DLD1 (cell line): ENCODE measurements at regions not wholly inside any gene's neighbourhood (a gene's known extent, or its start where the extent isn't known, plus 50 kb on each side); places are given as distances from the start of the nearest gene placed in this dataset.

Experiments
- in situ Hi-C: cut with HindIII; loops from 2 replicates; pipeline ENCODE4 v1.10.0; 2017; ENCODE audit warnings: low sequenced_read_pairs

- in situ Hi-C loops = no loop called here
These were observed 233.5 kb upstream of the DCBLD2 start for GRCh38 chr3:99134986-99135385.

GRCh38 chr3:99131876-99132275 lies 230.4 kb upstream of the DCBLD2 start:
- in situ Hi-C loops = no loop called here

- in situ Hi-C loops = no loop called here
These were observed 227.4 kb upstream of the DCBLD2 start for GRCh38 chr3:99128725-99129505.

GRCh38 chr3:99128235-99128634 lies 226.7 kb upstream of the DCBLD2 start:
- in situ Hi-C loops = no loop called here

- in situ Hi-C loops = no loop called here
These were observed 224.8 kb upstream of the DCBLD2 start for GRCh38 chr3:99126316-99126715.

- in situ Hi-C loops = no loop called here
These were observed 217.9 kb upstream of the DCBLD2 start for GRCh38 chr3:99119385-99119784.

GRCh38 chr3:99118381-99118780 lies 216.9 kb upstream of the DCBLD2 start:
- in situ Hi-C loops = no loop called here

GRCh38 chr3:99114565-99115291 lies 213.2 kb upstream of the DCBLD2 start:
- in situ Hi-C loops = no loop called here

- in situ Hi-C loops = no loop called here
These were observed 209.7 kb upstream of the DCBLD2 start for GRCh38 chr3:99111235-99111634.

GRCh38 chr3:99110401-99110800 lies 208.9 kb upstream of the DCBLD2 start:
- in situ Hi-C loops = no loop called here

- in situ Hi-C loops = no loop called here
These were observed 207.0 kb upstream of the DCBLD2 start for GRCh38 chr3:99108508-99108907.

GRCh38 chr3:99094606-99095005 lies 193.1 kb upstream of the DCBLD2 start:
- in situ Hi-C loops = no loop called here

- in situ Hi-C loops = no loop called here
These were observed 185.8 kb upstream of the DCBLD2 start for GRCh38 chr3:99087277-99087676.

GRCh38 chr3:99084826-99085225 lies 183.3 kb upstream of the DCBLD2 start:
- in situ Hi-C loops = no loop called here

GRCh38 chr3:99084156-99084555 lies 182.7 kb upstream of the DCBLD2 start:
- in situ Hi-C loops = no loop called here

GRCh38 chr3:99071096-99071495 lies 169.6 kb upstream of the DCBLD2 start:
- in situ Hi-C loops = no loop called here

GRCh38 chr3:99069973-99070372 lies 168.5 kb upstream of the DCBLD2 start:
- in situ Hi-C loops = no loop called here

GRCh38 chr3:99066863-99067262 lies 165.4 kb upstream of the DCBLD2 start:
- in situ Hi-C loops = no loop called here

- in situ Hi-C loops = no loop called here
These were observed 147.7 kb upstream of the DCBLD2 start for GRCh38 chr3:99049164-99049563.

- in situ Hi-C loops = no loop called here
These were observed 140.3 kb upstream of the DCBLD2 start for GRCh38 chr3:99041747-99042146.

- in situ Hi-C loops = no loop called here
These were observed 130.3 kb upstream of the DCBLD2 start for GRCh38 chr3:99031778-99032177.

- in situ Hi-C loops = no loop called here
These were observed 122.2 kb upstream of the DCBLD2 start for GRCh38 chr3:99023590-99024192.
